ENCODE measurements at regions not wholly inside any gene's neighbourhood (a gene's known extent, or its start where the extent isn't known, plus 50 kb on each side); places are given as distances from the start of the nearest gene placed in this dataset.

DNA sequence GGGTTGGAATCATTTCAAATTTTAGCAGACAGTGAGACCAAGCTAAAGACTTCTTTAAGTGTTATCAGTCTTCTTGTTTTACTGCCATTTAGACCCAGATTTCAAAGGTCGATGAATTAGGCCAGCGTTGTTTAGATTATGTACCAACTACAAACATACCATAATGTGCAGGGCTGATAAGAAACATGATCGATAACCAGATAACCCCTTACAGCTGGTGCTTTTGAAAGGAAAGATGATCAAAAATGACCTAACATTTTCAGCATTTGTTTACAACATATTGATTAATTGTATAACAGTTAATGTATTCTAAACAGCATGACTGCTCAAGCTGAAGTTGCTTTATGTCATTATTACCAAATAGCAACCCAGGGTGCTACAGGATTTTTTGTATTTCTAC is 400.4 kb upstream of the FAM241A start:
- TF ChIP-seq RNF2 (IDR thresholded peaks at IDR 0.05; ENCODE audit: borderline replicate concordance, low read depth) (no peak), POLR2A (IDR thresholded peaks at IDR 0.05; ENCODE audit: low read length) (no peak), MAFK (IDR thresholded peaks at IDR 0.05; ENCODE audit: partially characterized antibody) (no peak), CBX2 (IDR thresholded peaks at IDR 0.05; ENCODE audit: borderline replicate concordance, low read depth) (no peak)
- TF ChIP-seq, protein P1, sequence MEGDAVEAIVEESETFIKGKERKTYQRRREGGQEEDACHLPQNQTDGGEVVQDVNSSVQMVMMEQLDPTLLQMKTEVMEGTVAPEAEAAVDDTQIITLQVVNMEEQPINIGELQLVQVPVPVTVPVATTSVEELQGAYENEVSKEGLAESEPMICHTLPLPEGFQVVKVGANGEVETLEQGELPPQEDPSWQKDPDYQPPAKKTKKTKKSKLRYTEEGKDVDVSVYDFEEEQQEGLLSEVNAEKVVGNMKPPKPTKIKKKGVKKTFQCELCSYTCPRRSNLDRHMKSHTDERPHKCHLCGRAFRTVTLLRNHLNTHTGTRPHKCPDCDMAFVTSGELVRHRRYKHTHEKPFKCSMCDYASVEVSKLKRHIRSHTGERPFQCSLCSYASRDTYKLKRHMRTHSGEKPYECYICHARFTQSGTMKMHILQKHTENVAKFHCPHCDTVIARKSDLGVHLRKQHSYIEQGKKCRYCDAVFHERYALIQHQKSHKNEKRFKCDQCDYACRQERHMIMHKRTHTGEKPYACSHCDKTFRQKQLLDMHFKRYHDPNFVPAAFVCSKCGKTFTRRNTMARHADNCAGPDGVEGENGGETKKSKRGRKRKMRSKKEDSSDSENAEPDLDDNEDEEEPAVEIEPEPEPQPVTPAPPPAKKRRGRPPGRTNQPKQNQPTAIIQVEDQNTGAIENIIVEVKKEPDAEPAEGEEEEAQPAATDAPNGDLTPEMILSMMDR (IDR thresholded peaks at IDR 0.05) = no peak
